HS-27A (cell line): ENCODE measurements at regions not wholly inside any gene's neighbourhood (a gene's known extent, or its start where the extent isn't known, plus 50 kb on each side); places are given as distances from the start of the nearest gene placed in this dataset.

Experiments used
- DNase-seq: peaks from one replicate; pipeline ENCODE4 v3.0.0-alpha.2; 2012; ENCODE audit warnings: low read depth, missing footprints

GRCh38 chr12:4223273-4223845 lies 50.2 kb upstream of the CCND2 start:
- no peak for DNase-seq

- DNase-seq: no peak
These were observed 52.3 kb upstream of the CCND2 start for GRCh38 chr12:4221258-4221620.

GRCh38 chr12:4220536-4221257 lies 52.9 kb upstream of the CCND2 start:
- DNase-seq: no peak

GRCh38 chr12:4217091-4217490 lies 56.5 kb upstream of the CCND2 start:
- no peak for DNase-seq

- no peak for DNase-seq
These were observed 57.2 kb upstream of the CCND2 start for GRCh38 chr12:4216187-4216927.

GRCh38 chr12:4215229-4216186 lies 58.1 kb upstream of the CCND2 start:
- DNase-seq: no peak

GRCh38 chr12:4214877-4215228 lies 58.7 kb upstream of the CCND2 start:
- DNase-seq: no peak

- DNase-seq: no peak
These were observed 60.1 kb upstream of the CCND2 start for GRCh38 chr12:4213471-4213870.

- no peak for DNase-seq
These were observed 60.7 kb upstream of the CCND2 start for GRCh38 chr12:4212845-4213244.

- DNase-seq: no peak
These were observed 62.2 kb upstream of the CCND2 start for GRCh38 chr12:4211372-4211771.

- no peak for DNase-seq
These were observed 63.4 kb upstream of the CCND2 start for GRCh38 chr12:4210183-4210582.

GRCh38 chr12:4206470-4206869 lies 67.1 kb upstream of the CCND2 start:
- no peak for DNase-seq

GRCh38 chr12:4203772-4204376 lies 69.7 kb upstream of the CCND2 start:
- DNase-seq: no peak

GRCh38 chr12:4202918-4203317 lies 70.6 kb upstream of the CCND2 start:
- no peak for DNase-seq

GRCh38 chr12:4202487-4202886 lies 71.1 kb upstream of the CCND2 start:
- DNase-seq: no peak

GRCh38 chr12:4201333-4202100 lies 72.0 kb upstream of the CCND2 start:
- no peak for DNase-seq

- DNase-seq: no peak
These were observed 75.4 kb upstream of the CCND2 start for GRCh38 chr12:4197922-4198763.

GRCh38 chr12:4196805-4197420 lies 76.6 kb upstream of the CCND2 start:
- DNase-seq: no peak

GRCh38 chr12:4194668-4195067 lies 78.9 kb upstream of the CCND2 start:
- no peak for DNase-seq

GRCh38 chr12:4193821-4194220 lies 79.7 kb upstream of the CCND2 start:
- no peak for DNase-seq
